PC-9 (cell line): ENCODE measurements at regions not wholly inside any gene's neighbourhood (a gene's known extent, or its start where the extent isn't known, plus 50 kb on each side); places are given as distances from the start of the nearest gene placed in this dataset.

ENCODE experiments used
- BruUV-seq: library from RNA; stranded (reverse); fragments of 400-500 nt; replicated peaks from 2 replicates; lab custom pipeline; 2021; lab: Mats Ljungman, UMichigan
- CTCF ChIA-PET: fragments of 300-600 bp; sonication (Branson Sonifier 250); formaldehyde crosslinking; loops from one replicate; lab custom pipeline; 2022; ENCODE audit warnings: antibody characterized with exemption; lab: Charles Lee
- POLR2A ChIA-PET: fragments of 300-600 bp; sonication (Branson Sonifier 250); formaldehyde crosslinking; loops from one replicate; lab custom pipeline; 2022; ENCODE audit warnings: antibody characterized with exemption; ENCODE audit not compliant: unreplicated experiment; lab: Charles Lee
- DNase-seq, 2 experiments: peaks; one replicate each; pipeline versions ENCODE4 v3.0.0 to v3.0.0-alpha.2; 2015 to 2022; ENCODE audit warnings: mixed read lengths in 1 of 2
- H2AFZ ChIP-seq: fragments of 200-600 bp; sonication (generic); 2 replicates; pipeline ENCODE4 v1.8.1; 2017; ENCODE audit warnings: antibody characterized with exemption
- H3F3A ChIP-seq: fragments of 200-600 bp; sonication (generic); 2 replicates; pipeline ENCODE4 v1.8.1; 2017; ENCODE audit warnings: antibody characterized with exemption, mild to moderate bottlenecking, low read depth; ENCODE audit not compliant: insufficient read depth
- H3K27ac ChIP-seq: fragments of 200-600 bp; sonication (generic); 2 replicates; pipeline ENCODE4 v1.6.1; 2016; ENCODE audit warnings: mixed run types
- H3K27me3 ChIP-seq: fragments of 200-600 bp; sonication (generic); 2 replicates; pipeline ENCODE4 v1.6.1; 2016; ENCODE audit warnings: low read depth, mixed run types; ENCODE audit not compliant: insufficient read depth
- H3K36me3 ChIP-seq: fragments of 200-600 bp; sonication (generic); 2 replicates; pipeline ENCODE4 v1.6.1; 2016; ENCODE audit warnings: low read depth, mixed run types
- H3K4me1 ChIP-seq: fragments of 200-600 bp; sonication (generic); replicated peaks from 2 replicates; pipeline ENCODE4 v1.6.1; 2016; ENCODE audit warnings: mixed run types; ENCODE audit not compliant: insufficient read depth
- H3K4me2 ChIP-seq: fragments of 200-600 bp; sonication (generic); 2 replicates; pipeline ENCODE4 v1.6.1; 2017; ENCODE audit warnings: mixed run types
- H3K4me3 ChIP-seq: fragments of 200-600 bp; sonication (generic); 2 replicates; pipeline ENCODE4 v1.6.1; 2016; ENCODE audit warnings: mixed run types
- H3K79me2 ChIP-seq: fragments of 200-600 bp; sonication (generic); 2 replicates; pipeline ENCODE4 v1.6.1; 2017; ENCODE audit warnings: low read depth, mixed run types
- H3K9me2 ChIP-seq: fragments of 200-600 bp; sonication (generic); 2 replicates; pipeline ENCODE4 v1.8.1; 2017; ENCODE audit warnings: mild to moderate bottlenecking; ENCODE audit not compliant: insufficient read depth
- H3K9me3 ChIP-seq: fragments of 200-600 bp; sonication (generic); 2 replicates; pipeline ENCODE4 v1.8.1; 2016; ENCODE audit warnings: low read depth; ENCODE audit not compliant: insufficient read depth
- H4K20me1 ChIP-seq: fragments of 200-600 bp; sonication (generic); 2 replicates; pipeline ENCODE4 v1.8.1; 2017; ENCODE audit not compliant: insufficient read depth
- EZH2 ChIP-seq: fragments of 200-600 bp; sonication (generic); IDR thresholded peaks from 2 replicates; pipeline ENCODE4 v1.8.0; 2017; ENCODE audit warnings: antibody characterized with exemption, low read depth
- intact Hi-C: fragments of 100-400 bp; cut with micrococcal nuclease; formaldehyde crosslinking; loops from one replicate; pipeline ENCODE4 v1.10.0; 2022; ENCODE audit not compliant: unreplicated experiment
- TF ChIP-seq, protein P1 (sequence below): fragments of 200-600 bp; sonication (generic); conservative IDR thresholded peaks from 2 replicates; pipeline ENCODE4 v1.6.1; 2017; ENCODE audit warnings: mixed run types, antibody characterized with exemption, mild to moderate bottlenecking, moderate library complexity

DNA sequence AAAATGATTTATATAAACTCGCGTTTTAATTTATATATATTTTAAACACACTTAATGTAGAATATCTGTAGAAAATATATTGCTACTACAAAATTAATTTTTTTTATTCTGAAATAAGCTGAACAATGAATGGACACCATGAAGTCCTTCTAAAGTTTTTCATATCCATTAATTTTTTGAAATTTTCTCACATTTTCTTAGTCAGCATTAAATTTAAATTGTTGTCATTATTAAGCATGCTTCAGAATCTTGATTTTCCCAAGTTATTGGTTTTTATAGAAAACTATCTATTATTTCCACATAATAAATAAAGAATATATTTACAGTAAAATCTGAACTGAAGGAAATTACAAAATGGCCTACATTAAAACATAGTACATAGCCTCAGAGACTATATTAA lies 1314.9 kb upstream of the CDH6 start:
- no peaks in the 10 kb centered on the region for H3K79me2 ChIP-seq
- H3K36me3 ChIP-seq = no peaks in the 10 kb centered on the region
- ChIA-PET POLR2A (interaction anchor here (0.6 kb wide), 1 partner anchor 89 kb away, joined by 3 read pairs; no protein-coding TSS in a partner anchor), CTCF (no interaction called here)
- no peaks in the 10 kb centered on the region for H3F3A ChIP-seq
- no peak for DNase-seq
- H2AFZ ChIP-seq = no peak overlapping the region
- no peaks in the 10 kb centered on the region for H4K20me1 ChIP-seq
- no peaks in the 10 kb centered on the region for H3K27me3 ChIP-seq
- no peak overlapping the region for H3K4me3 ChIP-seq
- intact Hi-C loops = no loop called here
- H3K9me3 ChIP-seq = no peaks in the 10 kb centered on the region
- H3K27ac ChIP-seq = no peak overlapping the region
- TF ChIP-seq, protein P1, sequence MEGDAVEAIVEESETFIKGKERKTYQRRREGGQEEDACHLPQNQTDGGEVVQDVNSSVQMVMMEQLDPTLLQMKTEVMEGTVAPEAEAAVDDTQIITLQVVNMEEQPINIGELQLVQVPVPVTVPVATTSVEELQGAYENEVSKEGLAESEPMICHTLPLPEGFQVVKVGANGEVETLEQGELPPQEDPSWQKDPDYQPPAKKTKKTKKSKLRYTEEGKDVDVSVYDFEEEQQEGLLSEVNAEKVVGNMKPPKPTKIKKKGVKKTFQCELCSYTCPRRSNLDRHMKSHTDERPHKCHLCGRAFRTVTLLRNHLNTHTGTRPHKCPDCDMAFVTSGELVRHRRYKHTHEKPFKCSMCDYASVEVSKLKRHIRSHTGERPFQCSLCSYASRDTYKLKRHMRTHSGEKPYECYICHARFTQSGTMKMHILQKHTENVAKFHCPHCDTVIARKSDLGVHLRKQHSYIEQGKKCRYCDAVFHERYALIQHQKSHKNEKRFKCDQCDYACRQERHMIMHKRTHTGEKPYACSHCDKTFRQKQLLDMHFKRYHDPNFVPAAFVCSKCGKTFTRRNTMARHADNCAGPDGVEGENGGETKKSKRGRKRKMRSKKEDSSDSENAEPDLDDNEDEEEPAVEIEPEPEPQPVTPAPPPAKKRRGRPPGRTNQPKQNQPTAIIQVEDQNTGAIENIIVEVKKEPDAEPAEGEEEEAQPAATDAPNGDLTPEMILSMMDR = no peak
- no peak for TF ChIP-seq EZH2
- no peaks in the 10 kb centered on the region for H3K9me2 ChIP-seq
- H3K4me1 ChIP-seq = no peaks in the 10 kb centered on the region
- H3K4me2 ChIP-seq = no peak overlapping the region
- BruUV-seq = no TSS peak

DNA sequence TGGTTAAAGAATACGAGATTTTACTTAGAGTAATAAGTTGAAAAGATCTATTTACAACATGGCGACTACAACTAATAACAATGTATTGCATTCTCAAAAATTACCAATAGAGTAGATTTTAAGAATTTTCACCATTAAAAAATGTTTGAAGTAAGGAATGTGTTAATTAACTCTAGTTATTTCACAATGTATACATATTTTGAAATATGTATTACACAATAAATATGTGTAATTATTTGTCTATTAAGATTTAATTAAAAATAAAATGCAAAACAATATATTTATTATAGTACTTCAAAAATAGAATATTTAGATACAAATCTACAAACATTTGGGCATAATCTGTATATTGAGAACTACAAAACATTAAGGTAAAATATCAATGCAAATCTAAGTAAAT lies 1326.3 kb upstream of the CDH6 start:
- intact Hi-C loops = no loop called here
- H2AFZ ChIP-seq = no peak overlapping the region
- no peak overlapping the region for H3K27ac ChIP-seq
- no peak overlapping the region for H3K4me3 ChIP-seq
- H3K4me2 ChIP-seq = no peak overlapping the region
- no peaks in the 10 kb centered on the region for H3K27me3 ChIP-seq
- ChIA-PET POLR2A (no interaction called here), CTCF (no interaction called here)
- H3K4me1 ChIP-seq = no peaks in the 10 kb centered on the region
- TF ChIP-seq EZH2 = no peak
- TF ChIP-seq, protein P1 = no peak
- H4K20me1 ChIP-seq = no peaks in the 10 kb centered on the region; the same call in 1 of the 2 replicates
- no peaks in the 10 kb centered on the region for H3K9me2 ChIP-seq
- no peak for DNase-seq
- H3K9me3 ChIP-seq = no peaks in the 10 kb centered on the region
- H3K79me2 ChIP-seq = no peaks in the 10 kb centered on the region
- no TSS peak for BruUV-seq
- no peaks in the 10 kb centered on the region for H3K36me3 ChIP-seq
- H3F3A ChIP-seq = no peaks in the 10 kb centered on the region

DNA sequence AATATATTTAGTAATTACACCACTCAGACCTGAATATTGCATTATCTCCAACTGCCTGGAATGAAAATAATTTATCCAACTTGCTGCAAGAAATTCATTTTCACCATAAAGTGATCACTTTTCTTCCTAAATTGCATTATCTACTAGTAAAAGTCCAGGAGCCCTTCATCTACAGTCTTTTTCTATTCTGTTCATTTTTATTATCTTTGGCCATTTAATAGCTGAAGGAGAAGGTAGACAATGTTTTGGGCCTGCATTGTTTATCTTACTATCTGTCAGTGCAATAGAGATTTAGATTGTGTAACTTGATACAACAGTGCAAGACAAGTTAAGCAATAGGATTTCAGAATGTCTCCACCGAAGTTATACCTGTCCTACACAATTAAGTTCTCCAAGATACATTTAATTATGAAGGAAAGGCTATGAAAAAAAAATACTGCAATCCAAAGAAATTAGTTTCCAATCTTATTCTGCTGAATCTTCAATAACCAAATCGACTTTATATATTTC lies 1339.7 kb upstream of the CDH6 start:
- DNase-seq = no peak
- Histone ChIP-seq H3K36me3 (no peaks in the 10 kb centered on the region), H3K79me2 (no peaks in the 10 kb centered on the region), H3F3A (no peaks in the 10 kb centered on the region), H3K9me3 (no peaks in the 10 kb centered on the region), H3K4me3 (no peak overlapping the region), H3K4me1 (no peaks in the 10 kb centered on the region), H3K27me3 (no peaks in the 10 kb centered on the region), H3K4me2 (no peak overlapping the region), H3K9me2 (no peaks in the 10 kb centered on the region), H2AFZ (no peak overlapping the region), H4K20me1 (no peaks in the 10 kb centered on the region), H3K27ac (no peak overlapping the region)
- CTCF ChIA-PET = no interaction called here
- BruUV-seq = no TSS peak
- no peak for TF ChIP-seq EZH2
- TF ChIP-seq, protein P1 = no peak
- intact Hi-C loops = no loop called here
- POLR2A ChIA-PET = no interaction called here
